A673 (cell line): ENCODE measurements at regions not wholly inside any gene's neighbourhood (a gene's known extent, or its start where the extent isn't known, plus 50 kb on each side); places are given as distances from the start of the nearest gene placed in this dataset.

Source experiments
- BruUV-seq: library from RNA; stranded (reverse); fragments of 400-500 nt; replicated peaks from 2 replicates; lab custom pipeline; 2021; lab: Mats Ljungman, UMichigan
- CTCF ChIA-PET: fragments of 300-600 bp; sonication (Branson Sonifier 250); formaldehyde crosslinking; loops from one replicate; lab custom pipeline; 2022; ENCODE audit warnings: antibody characterized with exemption; lab: Charles Lee
- POLR2A ChIA-PET: fragments of 300-600 bp; sonication (Branson Sonifier 250); formaldehyde crosslinking; loops from one replicate; lab custom pipeline; 2022; ENCODE audit warnings: antibody characterized with exemption; ENCODE audit not compliant: low non-redundant PET; lab: Charles Lee
- DNase-seq: peaks from one replicate; pipeline ENCODE4 v3.0.0-alpha.2; 2015; ENCODE audit warnings: low spot score
- H3K27ac ChIP-seq: fragments of 200-600 bp; sonication (generic); 2 replicates; pipeline ENCODE4 v1.5.1; 2016; ENCODE audit warnings: mixed run types, low read depth, mild to moderate bottlenecking, mixed read lengths, antibody characterized with exemption, low read length; ENCODE audit not compliant: poor library complexity, severe bottlenecking
- H3K27me3 ChIP-seq: fragments of 200-600 bp; sonication (generic); replicated peaks from 2 replicates; pipeline ENCODE4 v1.6.1; 2017; ENCODE audit warnings: mixed run types, low read depth, mild to moderate bottlenecking, mixed read lengths, antibody characterized with exemption, low read length; ENCODE audit not compliant: insufficient read depth, poor library complexity
- H3K36me3 ChIP-seq: fragments of 200-600 bp; sonication (generic); 2 replicates; pipeline ENCODE4 v1.6.1; 2016; ENCODE audit warnings: mixed run types, mild to moderate bottlenecking, mixed read lengths, antibody characterized with exemption, low read length; ENCODE audit not compliant: insufficient read depth, poor library complexity, severe bottlenecking
- H3K4me1 ChIP-seq: fragments of 200-600 bp; sonication (generic); 2 replicates; pipeline ENCODE4 v1.6.1; 2017; ENCODE audit warnings: mixed run types, mild to moderate bottlenecking, mixed read lengths, antibody characterized with exemption, low read length; ENCODE audit not compliant: insufficient read depth, poor library complexity, severe bottlenecking
- H3K4me3 ChIP-seq: fragments of 200-600 bp; sonication (generic); 2 replicates; pipeline ENCODE4 v1.5.1; 2016; ENCODE audit warnings: low read depth, mixed run types, mild to moderate bottlenecking, mixed read lengths, low read length; ENCODE audit not compliant: poor library complexity, severe bottlenecking
- H3K9me3 ChIP-seq: fragments of 200-600 bp; sonication (generic); 2 replicates; pipeline ENCODE4 v1.6.1; 2016; ENCODE audit warnings: mixed run types, low read depth, mild to moderate bottlenecking, mixed read lengths, antibody characterized with exemption, low read length; ENCODE audit not compliant: poor library complexity, severe bottlenecking
- CTCF ChIP-seq: fragments of 300-800, 200-600 bp; sonication (generic); conservative IDR thresholded peaks from 2 replicates; pipeline ENCODE4 v1.5.1; 2017; ENCODE audit warnings: low read depth, mild to moderate bottlenecking, antibody characterized with exemption, low read length, moderate library complexity, mixed read lengths
- EZH2 ChIP-seq: fragments of 200-600 bp; sonication (generic); IDR thresholded peaks from 2 replicates; pipeline ENCODE4 v1.6.1; 2017; ENCODE audit warnings: borderline replicate concordance, low read depth, mild to moderate bottlenecking, mixed read lengths, antibody characterized with exemption, low read length; ENCODE audit not compliant: poor library complexity, severe bottlenecking
- intact Hi-C: fragments of 100-400 bp; cut with micrococcal nuclease; formaldehyde crosslinking; loops from one replicate; pipeline ENCODE4 v1.10.0; 2022; ENCODE audit not compliant: unreplicated experiment

- TF ChIP-seq CTCF (no peak), EZH2 (no peak)
- H3K4me3 ChIP-seq = no peak overlapping the region
- H3K27me3 ChIP-seq = peaks cover 18% of the 10 kb centered on the region
- H3K4me1 ChIP-seq = no peaks in the 10 kb centered on the region
- no peaks in the 10 kb centered on the region for H3K9me3 ChIP-seq
- CTCF ChIA-PET = no interaction called here
- no peak for DNase-seq
- H3K27ac ChIP-seq = no peak overlapping the region
- intact Hi-C loops = no loop called here
- POLR2A ChIA-PET = no interaction called here
- BruUV-seq = no TSS peak
- H3K36me3 ChIP-seq = no peaks in the 10 kb centered on the region
Measured at GRCh38 chr11:127962416-127962815, 624.9 kb downstream of the ETS1 start.

- no peak overlapping the region for H3K4me3 ChIP-seq
- DNase-seq = no peak
- ChIA-PET CTCF (no interaction called here), POLR2A (no interaction called here)
- BruUV-seq = no TSS peak
- H3K27ac ChIP-seq = no peak overlapping the region
- H3K36me3 ChIP-seq = no peaks in the 10 kb centered on the region
- H3K4me1 ChIP-seq = no peaks in the 10 kb centered on the region
- TF ChIP-seq CTCF = no peak
- TF ChIP-seq EZH2 = no peak
- no peaks in the 10 kb centered on the region for H3K9me3 ChIP-seq
- intact Hi-C loops = no loop called here
- peaks cover 40% of the 10 kb centered on the region for H3K27me3 ChIP-seq
Measured at GRCh38 chr11:127950162-127950561, 637.2 kb downstream of the ETS1 start.

- Histone ChIP-seq H3K27me3 (peaks cover 43% of the 10 kb centered on the region), H3K4me3 (no peak overlapping the region), H3K9me3 (no peaks in the 10 kb centered on the region), H3K4me1 (no peaks in the 10 kb centered on the region), H3K27ac (no peak overlapping the region), H3K36me3 (no peaks in the 10 kb centered on the region)
- CTCF ChIA-PET = no interaction called here
- no peak for DNase-seq
- TF ChIP-seq EZH2 (no peak), CTCF (no peak)
- POLR2A ChIA-PET = no interaction called here
- BruUV-seq = no TSS peak
- intact Hi-C loops = no loop called here
Measured at GRCh38 chr11:127943763-127944162, 643.6 kb downstream of the ETS1 start.
